ENCODE measurements at regions not wholly inside any gene's neighbourhood (a gene's known extent, or its start where the extent isn't known, plus 50 kb on each side); places are given as distances from the start of the nearest gene placed in this dataset.

GRCh38 chr1:193339401-193339800 lies 153.0 kb upstream of the B3GALT2 start:
- CTCF ChIA-PET = interaction anchor here (0.6 kb wide), 1 partner anchor 1748 kb away, joined by 3 read pairs; no protein-coding TSS in a partner anchor

GRCh38 chr1:193338194-193338593 lies 151.8 kb upstream of the B3GALT2 start:
- Histone ChIP-seq H3K4me2 (no peak overlapping the region), H3K36me3 (ENCODE audit: low read depth) (no peaks in the 10 kb centered on the region), H2AFZ (no peak overlapping the region), H3K4me1 (replicated peaks; ENCODE audit: insufficient read depth) (no peaks in the 10 kb centered on the region), H3K9me3 (ENCODE audit: insufficient read depth, low read depth) (peaks cover 2% of the 10 kb centered on the region; the same call in 1 of the 2 replicates), H3K27ac (no peak overlapping the region), H3K27me3 (ENCODE audit: insufficient read depth, low read depth) (no peaks in the 10 kb centered on the region), H3K4me3 (no peak overlapping the region), H3F3A (ENCODE audit: insufficient read depth, low read depth) (no peaks in the 10 kb centered on the region), H4K20me1 (ENCODE audit: insufficient read depth) (no peaks in the 10 kb centered on the region), H3K79me2 (ENCODE audit: low read depth) (no peaks in the 10 kb centered on the region), H3K9me2 (ENCODE audit: insufficient read depth) (no peaks in the 10 kb centered on the region)
- ChIA-PET POLR2A (ENCODE audit: unreplicated experiment) (no interaction called here), CTCF (no interaction called here)
- no TSS peak for BruUV-seq (replicated peaks)
- intact Hi-C loops (cut with micrococcal nuclease; ENCODE audit: unreplicated experiment) = loop anchor here (5.0 kb wide), 1 partner anchor 156 kb away; no protein-coding TSS in a partner anchor
- TF ChIP-seq CTCF (conservative IDR thresholded peaks at IDR 0.05) (no peak), EZH2 (IDR thresholded peaks at IDR 0.05; ENCODE audit: low read depth) (no peak)
- DNase-seq = no peak

More at GRCh38 chr1:193339401-193339800, 153.0 kb upstream of the B3GALT2 start:
- H3K27ac ChIP-seq = no peak overlapping the region
- H3K4me3 ChIP-seq = no peak overlapping the region
- DNase-seq = no peak
- POLR2A ChIA-PET (ENCODE audit: unreplicated experiment) = no interaction called here
- BruUV-seq (replicated peaks) = no TSS peak
- no peak overlapping the region for H3K4me2 ChIP-seq
- no peaks in the 10 kb centered on the region for H3K36me3 ChIP-seq (ENCODE audit: low read depth)
- H3K27me3 ChIP-seq (ENCODE audit: insufficient read depth, low read depth) = no peaks in the 10 kb centered on the region
- no peaks in the 10 kb centered on the region for H3K9me3 ChIP-seq (ENCODE audit: insufficient read depth, low read depth)
- TF ChIP-seq CTCF (conservative IDR thresholded peaks at IDR 0.05) (no peak), EZH2 (IDR thresholded peaks at IDR 0.05; ENCODE audit: low read depth) (no peak)
- no peaks in the 10 kb centered on the region for H4K20me1 ChIP-seq (ENCODE audit: insufficient read depth)
- intact Hi-C loops (cut with micrococcal nuclease; ENCODE audit: unreplicated experiment) = loop anchor here (5.0 kb wide), 1 partner anchor 157 kb away; no protein-coding TSS in a partner anchor
- H3F3A ChIP-seq (ENCODE audit: insufficient read depth, low read depth) = no peaks in the 10 kb centered on the region
- no peaks in the 10 kb centered on the region for H3K9me2 ChIP-seq (ENCODE audit: insufficient read depth)
- H2AFZ ChIP-seq = no peak overlapping the region
- H3K4me1 ChIP-seq (replicated peaks; ENCODE audit: insufficient read depth) = no peaks in the 10 kb centered on the region
- H3K79me2 ChIP-seq (ENCODE audit: low read depth) = no peaks in the 10 kb centered on the region

GRCh38 chr1:193335806-193336428 lies 149.5 kb upstream of the B3GALT2 start:
- CTCF ChIA-PET = no interaction called here

More at GRCh38 chr1:193335806-193336428, 149.5 kb upstream of the B3GALT2 start:
- Histone ChIP-seq H3K9me2 (ENCODE audit: insufficient read depth) (no peaks in the 10 kb centered on the region), H3K4me1 (replicated peaks; ENCODE audit: insufficient read depth) (no peaks in the 10 kb centered on the region), H2AFZ (no peak overlapping the region), H4K20me1 (ENCODE audit: insufficient read depth) (no peaks in the 10 kb centered on the region), H3K27ac (no peak overlapping the region), H3F3A (ENCODE audit: insufficient read depth, low read depth) (no peaks in the 10 kb centered on the region), H3K9me3 (ENCODE audit: insufficient read depth, low read depth) (peaks cover 6% of the 10 kb centered on the region; the same call in 1 of the 2 replicates), H3K36me3 (ENCODE audit: low read depth) (no peaks in the 10 kb centered on the region), H3K4me2 (no peak overlapping the region), H3K27me3 (ENCODE audit: insufficient read depth, low read depth) (no peaks in the 10 kb centered on the region), H3K4me3 (no peak overlapping the region), H3K79me2 (ENCODE audit: low read depth) (no peaks in the 10 kb centered on the region)
- POLR2A ChIA-PET (ENCODE audit: unreplicated experiment) = no interaction called here
- no peak for TF ChIP-seq EZH2 (IDR thresholded peaks at IDR 0.05; ENCODE audit: low read depth)
- no peak for TF ChIP-seq CTCF (conservative IDR thresholded peaks at IDR 0.05)
- no peak for DNase-seq
- intact Hi-C loops (cut with micrococcal nuclease; ENCODE audit: unreplicated experiment) = loop anchor here (5.0 kb wide), 1 partner anchor 154 kb away; no protein-coding TSS in a partner anchor
- BruUV-seq (replicated peaks) = no TSS peak

All from PC-9 (cell line).